Upper lobe of right lung (tissue), 1 donor: ENCODE measurements at regions not wholly inside any gene's neighbourhood (a gene's known extent, or its start where the extent isn't known, plus 50 kb on each side); places are given as distances from the start of the nearest gene placed in this dataset.

Experiments
- ATAC-seq: fragments of 200-7000 bp; cut with Tn5 transposase; one replicate; pipeline ENCODE4 v1.9.1; 2020; ENCODE audit warnings: mild to moderate bottlenecking, moderate library complexity
- DNase-seq: peaks from one replicate; pipeline ENCODE4 v3.0.0-alpha.2; 2020
- H3K27ac ChIP-seq: fragments of 200-600 bp; one replicate; pipeline ENCODE4 v1.8.0; 2022
- H3K27me3 ChIP-seq: fragments of 200-600 bp; one replicate; pipeline ENCODE4 v1.8.0; 2022; ENCODE audit warnings: mild to moderate bottlenecking
- H3K36me3 ChIP-seq: fragments of 200-600 bp; one replicate; pipeline ENCODE4 v1.8.0; 2022
- H3K4me1 ChIP-seq: fragments of 200-600 bp; one replicate; pipeline ENCODE4 v1.8.0; 2022
- H3K4me3 ChIP-seq: fragments of 200-600 bp; one replicate; pipeline ENCODE4 v1.8.0; 2022; ENCODE audit warnings: mild to moderate bottlenecking
- H3K9me3 ChIP-seq: fragments of 200-600 bp; one replicate; pipeline ENCODE4 v1.8.0; 2022
- intact Hi-C: fragments of 100-400 bp; cut with DNase I; formaldehyde crosslinking; loops from one replicate; pipeline ENCODE4 v1.11.0; 2022
- TF ChIP-seq, protein P1 (sequence below): fragments of 200-600 bp; IDR thresholded peaks from one replicate; pipeline ENCODE4 v1.8.0; 2022; ENCODE audit warnings: antibody characterized with exemption
- donor health status: DM: no; HTN: yes; CAD: no; lungs with severe emphysema.

- no peaks in the 10 kb centered on the region for H3K4me1 ChIP-seq
- ATAC-seq (no peak), DNase-seq (no peak)
- no peaks in the 10 kb centered on the region for H3K27me3 ChIP-seq
- TF ChIP-seq, protein P1, sequence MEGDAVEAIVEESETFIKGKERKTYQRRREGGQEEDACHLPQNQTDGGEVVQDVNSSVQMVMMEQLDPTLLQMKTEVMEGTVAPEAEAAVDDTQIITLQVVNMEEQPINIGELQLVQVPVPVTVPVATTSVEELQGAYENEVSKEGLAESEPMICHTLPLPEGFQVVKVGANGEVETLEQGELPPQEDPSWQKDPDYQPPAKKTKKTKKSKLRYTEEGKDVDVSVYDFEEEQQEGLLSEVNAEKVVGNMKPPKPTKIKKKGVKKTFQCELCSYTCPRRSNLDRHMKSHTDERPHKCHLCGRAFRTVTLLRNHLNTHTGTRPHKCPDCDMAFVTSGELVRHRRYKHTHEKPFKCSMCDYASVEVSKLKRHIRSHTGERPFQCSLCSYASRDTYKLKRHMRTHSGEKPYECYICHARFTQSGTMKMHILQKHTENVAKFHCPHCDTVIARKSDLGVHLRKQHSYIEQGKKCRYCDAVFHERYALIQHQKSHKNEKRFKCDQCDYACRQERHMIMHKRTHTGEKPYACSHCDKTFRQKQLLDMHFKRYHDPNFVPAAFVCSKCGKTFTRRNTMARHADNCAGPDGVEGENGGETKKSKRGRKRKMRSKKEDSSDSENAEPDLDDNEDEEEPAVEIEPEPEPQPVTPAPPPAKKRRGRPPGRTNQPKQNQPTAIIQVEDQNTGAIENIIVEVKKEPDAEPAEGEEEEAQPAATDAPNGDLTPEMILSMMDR: no peak
- intact Hi-C loops: no loop called here
- no peak overlapping the region for H3K27ac ChIP-seq
- no peak overlapping the region for H3K4me3 ChIP-seq
- H3K9me3 ChIP-seq: no peaks in the 10 kb centered on the region
- no peaks in the 10 kb centered on the region for H3K36me3 ChIP-seq
Measured at GRCh38 chr3:1969281-1969680, 129.4 kb upstream of the CNTN4 start.

- no peak overlapping the region for H3K27ac ChIP-seq
- H3K4me1 ChIP-seq: no peaks in the 10 kb centered on the region
- TF ChIP-seq, protein P1: no peak
- H3K27me3 ChIP-seq: no peaks in the 10 kb centered on the region
- no peaks in the 10 kb centered on the region for H3K9me3 ChIP-seq
- no peak for ATAC-seq
- DNase-seq: no peak
- H3K4me3 ChIP-seq: no peak overlapping the region
- intact Hi-C loops: no loop called here
- no peaks in the 10 kb centered on the region for H3K36me3 ChIP-seq
Measured at GRCh38 chr3:1971780-1972179, 126.9 kb upstream of the CNTN4 start.

DNA sequence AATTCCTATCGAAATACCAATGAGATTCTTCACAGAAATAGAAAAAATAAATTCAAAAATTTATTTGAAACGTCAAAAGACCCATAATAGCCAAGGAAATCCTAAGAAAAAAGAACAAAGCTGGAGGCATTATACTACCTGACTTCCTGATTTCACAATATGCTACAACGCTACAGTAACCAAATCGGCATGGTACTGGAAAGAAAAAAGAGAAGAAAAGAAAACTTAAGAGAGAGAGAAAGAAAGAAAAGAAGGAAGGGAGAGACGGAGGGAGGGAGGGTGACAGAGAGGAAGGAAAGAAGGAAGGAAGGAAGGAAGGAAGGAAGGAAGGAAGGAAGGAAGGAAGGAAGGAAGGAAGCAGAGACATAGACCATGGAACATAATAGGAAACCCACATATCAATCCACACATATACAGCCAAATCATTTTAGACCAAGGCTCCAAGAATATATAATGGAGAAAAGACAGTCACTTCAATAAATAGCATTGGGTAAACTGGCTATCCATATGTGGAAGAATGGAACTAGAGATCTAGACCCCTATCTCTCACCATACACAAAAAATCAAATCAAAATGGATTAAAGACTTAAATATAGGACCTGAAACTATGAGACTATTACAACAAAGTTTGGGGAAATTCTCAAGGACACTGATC lies 118.6 kb upstream of the CNTN4 start:
- ATAC-seq: no peak
- no peaks in the 10 kb centered on the region for H3K4me1 ChIP-seq

DNA sequence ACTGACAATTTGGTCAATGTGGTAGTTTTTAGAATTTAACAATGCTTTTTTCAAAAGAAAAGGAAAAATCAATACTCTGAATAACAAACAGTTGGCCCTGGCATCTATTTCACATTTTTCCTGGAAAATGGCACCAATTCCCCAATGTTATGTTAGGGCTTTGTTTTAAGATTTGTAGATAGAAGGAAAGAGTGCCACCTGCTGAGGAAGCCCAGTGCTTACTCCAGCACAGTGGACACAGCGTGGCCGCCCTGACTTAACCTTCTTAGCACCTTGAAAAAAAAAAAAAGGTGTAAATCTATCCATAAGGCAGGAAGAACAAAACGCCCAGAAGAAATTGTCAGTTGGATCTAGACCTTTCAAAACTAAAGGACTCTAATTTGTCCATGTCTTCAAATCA lies 110.7 kb upstream of the CNTN4 start:
- Histone ChIP-seq H3K4me3 (no peak overlapping the region), H3K4me1 (no peaks in the 10 kb centered on the region), H3K27ac (no peak overlapping the region), H3K9me3 (no peaks in the 10 kb centered on the region), H3K36me3 (no peaks in the 10 kb centered on the region), H3K27me3 (no peaks in the 10 kb centered on the region)
- DNase-seq (no peak), ATAC-seq (peak; percentile 62)
- intact Hi-C loops: no loop called here
- TF ChIP-seq, protein P1: peak; percentile 26

More for the DNA sequence above, 118.6 kb upstream of the CNTN4 start:
- intact Hi-C loops: no loop called here
- no peak for DNase-seq
- Histone ChIP-seq H3K36me3 (no peaks in the 10 kb centered on the region), H3K4me3 (no peak overlapping the region), H3K9me3 (no peaks in the 10 kb centered on the region), H3K27ac (no peak overlapping the region), H3K27me3 (no peaks in the 10 kb centered on the region)
- TF ChIP-seq, protein P1: no peak

DNA sequence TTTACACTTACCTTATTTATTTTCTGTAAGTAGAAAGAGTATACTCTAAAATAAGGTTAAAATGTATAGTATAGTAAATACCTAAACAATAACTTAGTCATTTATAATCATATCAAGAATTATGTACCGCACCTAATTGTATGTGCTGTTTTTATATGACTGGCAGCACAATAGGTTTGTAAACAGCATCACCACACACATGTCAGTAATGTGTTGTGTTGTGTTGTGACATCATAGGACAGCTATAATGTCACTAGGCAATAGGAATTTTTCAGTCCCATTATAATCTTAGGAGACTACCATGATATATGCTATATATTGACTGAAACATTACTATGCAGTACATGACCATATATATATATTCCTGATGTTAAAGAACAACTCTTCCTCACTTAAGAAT lies 99.9 kb upstream of the CNTN4 start:
- no peaks in the 10 kb centered on the region for H3K27me3 ChIP-seq
- H3K9me3 ChIP-seq: no peaks in the 10 kb centered on the region
- intact Hi-C loops: no loop called here
- H3K36me3 ChIP-seq: no peaks in the 10 kb centered on the region
- ATAC-seq (no peak), DNase-seq (no peak)
- H3K4me1 ChIP-seq: no peaks in the 10 kb centered on the region
- TF ChIP-seq, protein P1: no peak
- no peak overlapping the region for H3K4me3 ChIP-seq
- no peak overlapping the region for H3K27ac ChIP-seq
